Esophagus muscularis mucosa (tissue), 4 donors: ENCODE measurements at regions not wholly inside any gene's neighbourhood (a gene's known extent, or its start where the extent isn't known, plus 50 kb on each side); places are given as distances from the start of the nearest gene placed in this dataset.

Experiments used
- EP300 ChIP-seq: sonication (generic); formaldehyde crosslinking; IDR thresholded peaks from one replicate; pipeline ENCODE4 v1.6.1; 2017; ENCODE audit warnings: antibody characterized with exemption
- POLR2AphosphoS5 ChIP-seq, 2 donors: sonication (generic); formaldehyde crosslinking; IDR thresholded peaks; one replicate each; pipeline ENCODE4 v1.6.1; 2017; ENCODE audit warnings: antibody characterized with exemption in 2 of 2
- TF ChIP-seq, protein P1 (sequence below), 3 experiments: fragments of 200-600 bp in 2 of 3; fragments of 450-650 bp in 1 of 3; sonication (generic) in 2 of 3; IDR thresholded peaks; one replicate each; pipeline ENCODE4 v1.5.1; 2017 to 2019; ENCODE audit warnings: antibody characterized with exemption in 3 of 3, mild to moderate bottlenecking in 2 of 3, moderate library complexity in 1 of 3

DNA sequence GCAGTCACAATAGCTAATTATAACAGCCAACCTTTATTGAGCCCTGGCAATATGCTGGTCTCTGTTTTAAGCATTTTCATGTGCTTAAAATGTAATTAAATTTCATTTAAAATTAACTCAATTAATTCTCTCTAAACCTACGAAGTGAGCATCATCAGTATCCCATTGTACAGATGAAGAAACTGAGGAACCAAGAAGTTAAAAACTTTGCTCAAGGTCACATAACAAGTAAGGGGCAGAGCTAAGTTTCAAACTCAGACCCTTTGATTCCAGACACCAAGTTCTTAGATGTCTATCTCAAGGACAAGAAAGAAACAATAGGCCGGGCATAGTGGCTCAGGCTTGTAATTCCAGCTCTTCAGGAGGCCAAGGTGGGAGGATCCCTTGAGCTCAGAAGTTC, 55.9 kb upstream of the NFKB1 start:
- TF ChIP-seq, protein P1, sequence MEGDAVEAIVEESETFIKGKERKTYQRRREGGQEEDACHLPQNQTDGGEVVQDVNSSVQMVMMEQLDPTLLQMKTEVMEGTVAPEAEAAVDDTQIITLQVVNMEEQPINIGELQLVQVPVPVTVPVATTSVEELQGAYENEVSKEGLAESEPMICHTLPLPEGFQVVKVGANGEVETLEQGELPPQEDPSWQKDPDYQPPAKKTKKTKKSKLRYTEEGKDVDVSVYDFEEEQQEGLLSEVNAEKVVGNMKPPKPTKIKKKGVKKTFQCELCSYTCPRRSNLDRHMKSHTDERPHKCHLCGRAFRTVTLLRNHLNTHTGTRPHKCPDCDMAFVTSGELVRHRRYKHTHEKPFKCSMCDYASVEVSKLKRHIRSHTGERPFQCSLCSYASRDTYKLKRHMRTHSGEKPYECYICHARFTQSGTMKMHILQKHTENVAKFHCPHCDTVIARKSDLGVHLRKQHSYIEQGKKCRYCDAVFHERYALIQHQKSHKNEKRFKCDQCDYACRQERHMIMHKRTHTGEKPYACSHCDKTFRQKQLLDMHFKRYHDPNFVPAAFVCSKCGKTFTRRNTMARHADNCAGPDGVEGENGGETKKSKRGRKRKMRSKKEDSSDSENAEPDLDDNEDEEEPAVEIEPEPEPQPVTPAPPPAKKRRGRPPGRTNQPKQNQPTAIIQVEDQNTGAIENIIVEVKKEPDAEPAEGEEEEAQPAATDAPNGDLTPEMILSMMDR (IDR thresholded peaks at IDR 0.05): no peak
- TF ChIP-seq EP300 (no peak), POLR2AphosphoS5 (IDR thresholded peaks at IDR 0.05) (no peak)
